Osteoblast (primary cell): ENCODE measurements at regions not wholly inside any gene's neighbourhood (a gene's known extent, or its start where the extent isn't known, plus 50 kb on each side); places are given as distances from the start of the nearest gene placed in this dataset.
A peak's percentile ranks its signal among the peaks of the same experiment; 100 is the strongest.

Source experiments
- DNase-seq: peaks from one replicate; pipeline ENCODE4 v3.0.0; 2011; ENCODE audit warnings: low spot score, mixed read lengths; ENCODE audit not compliant: insufficient read length; ENCODE audit errors: missing footprints
- H2AFZ ChIP-seq: 2 replicates; pipeline ENCODE4 v1.6.0; 2011; ENCODE audit warnings: mild to moderate bottlenecking, low read length
- H3K27ac ChIP-seq: 2 replicates; pipeline ENCODE4 v1.5.1; 2011; ENCODE audit warnings: mild to moderate bottlenecking, low read depth, low read length, moderate library complexity
- H3K27me3 ChIP-seq: 2 replicates; pipeline ENCODE4 v1.6.0; 2012; ENCODE audit warnings: mild to moderate bottlenecking, control low read depth, inconsistent platforms, low read length, moderate library complexity; ENCODE audit not compliant: insufficient read depth
- H3K36me3 ChIP-seq: 2 replicates; pipeline ENCODE4 v1.5.1; 2011; ENCODE audit warnings: mild to moderate bottlenecking, low read length, control low read depth, moderate library complexity; ENCODE audit not compliant: insufficient read depth
- H3K4me1 ChIP-seq: 2 replicates; pipeline ENCODE4 v1.5.1; 2011; ENCODE audit warnings: mild to moderate bottlenecking, low read length, control low read depth, moderate library complexity; ENCODE audit not compliant: insufficient read depth
- H3K4me2 ChIP-seq: 2 replicates; pipeline ENCODE4 v1.6.0; 2011; ENCODE audit warnings: mild to moderate bottlenecking, low read length; ENCODE audit not compliant: insufficient read depth
- H3K4me3 ChIP-seq: fragments of 200-600 bp; sonication (generic); 3 replicates; pipeline ENCODE4 v1.5.1; 2012; ENCODE audit warnings: mild to moderate bottlenecking, low read length, inconsistent platforms; ENCODE audit not compliant: insufficient read depth
- H3K79me2 ChIP-seq: 2 replicates; pipeline ENCODE4 v1.6.0; 2012; ENCODE audit warnings: mild to moderate bottlenecking, low read length, control low read depth, inconsistent platforms; ENCODE audit not compliant: insufficient read depth
- H3K9me3 ChIP-seq: 2 replicates; pipeline ENCODE4 v1.5.1; 2011; ENCODE audit warnings: low read depth, low read length, control low read depth
- H4K20me1 ChIP-seq: 2 replicates; pipeline ENCODE4 v1.6.0; 2012; ENCODE audit warnings: mild to moderate bottlenecking, low read length, control low read depth; ENCODE audit not compliant: insufficient read depth
- TF ChIP-seq, protein P1 (sequence below): IDR thresholded peaks from 2 replicates; pipeline ENCODE4 v1.5.1; 2011; ENCODE audit warnings: mild to moderate bottlenecking, low read depth, low read length, moderate library complexity; ENCODE audit errors: extremely low read depth

- peak; percentile 14 for DNase-seq
- Histone ChIP-seq H3K27ac (no peak overlapping the region), H4K20me1 (no peaks in the 10 kb centered on the region), H3K4me2 (no peak overlapping the region), H3K27me3 (no peaks in the 10 kb centered on the region), H3K4me3 (no peak overlapping the region), H2AFZ (peak overlapping the region; percentile 36), H3K4me1 (peaks cover 44% of the 10 kb centered on the region), H3K9me3 (no peaks in the 10 kb centered on the region), H3K36me3 (no peaks in the 10 kb centered on the region), H3K79me2 (no peaks in the 10 kb centered on the region)
- TF ChIP-seq, protein P1, sequence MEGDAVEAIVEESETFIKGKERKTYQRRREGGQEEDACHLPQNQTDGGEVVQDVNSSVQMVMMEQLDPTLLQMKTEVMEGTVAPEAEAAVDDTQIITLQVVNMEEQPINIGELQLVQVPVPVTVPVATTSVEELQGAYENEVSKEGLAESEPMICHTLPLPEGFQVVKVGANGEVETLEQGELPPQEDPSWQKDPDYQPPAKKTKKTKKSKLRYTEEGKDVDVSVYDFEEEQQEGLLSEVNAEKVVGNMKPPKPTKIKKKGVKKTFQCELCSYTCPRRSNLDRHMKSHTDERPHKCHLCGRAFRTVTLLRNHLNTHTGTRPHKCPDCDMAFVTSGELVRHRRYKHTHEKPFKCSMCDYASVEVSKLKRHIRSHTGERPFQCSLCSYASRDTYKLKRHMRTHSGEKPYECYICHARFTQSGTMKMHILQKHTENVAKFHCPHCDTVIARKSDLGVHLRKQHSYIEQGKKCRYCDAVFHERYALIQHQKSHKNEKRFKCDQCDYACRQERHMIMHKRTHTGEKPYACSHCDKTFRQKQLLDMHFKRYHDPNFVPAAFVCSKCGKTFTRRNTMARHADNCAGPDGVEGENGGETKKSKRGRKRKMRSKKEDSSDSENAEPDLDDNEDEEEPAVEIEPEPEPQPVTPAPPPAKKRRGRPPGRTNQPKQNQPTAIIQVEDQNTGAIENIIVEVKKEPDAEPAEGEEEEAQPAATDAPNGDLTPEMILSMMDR = no peak
Observed at GRCh38 chr15:100762913-100763834, 116.5 kb upstream of the ALDH1A3 start.

GRCh38 chr15:100763835-100764750 lies 115.5 kb upstream of the ALDH1A3 start:
- peak; percentile 90 for DNase-seq

GRCh38 chr15:100764778-100765466 lies 114.7 kb upstream of the ALDH1A3 start:
- Histone ChIP-seq H2AFZ (peak overlapping the region; percentile 80), H3K9me3 (no peaks in the 10 kb centered on the region), H4K20me1 (no peaks in the 10 kb centered on the region), H3K4me3 (no peak overlapping the region), H3K79me2 (no peaks in the 10 kb centered on the region), H3K27ac (no peak overlapping the region), H3K4me2 (peak overlapping the region; percentile 51), H3K4me1 (peaks cover 31% of the 10 kb centered on the region), H3K27me3 (no peaks in the 10 kb centered on the region), H3K36me3 (no peaks in the 10 kb centered on the region)
- TF ChIP-seq, protein P1 = no peak
- DNase-seq = peak; percentile 95

More at GRCh38 chr15:100763835-100764750, 115.5 kb upstream of the ALDH1A3 start:
- Histone ChIP-seq H4K20me1 (no peaks in the 10 kb centered on the region), H3K9me3 (no peaks in the 10 kb centered on the region), H2AFZ (peak overlapping the region; percentile 36), H3K4me3 (no peak overlapping the region), H3K79me2 (no peaks in the 10 kb centered on the region), H3K4me1 (peaks cover 39% of the 10 kb centered on the region), H3K36me3 (no peaks in the 10 kb centered on the region), H3K27me3 (no peaks in the 10 kb centered on the region), H3K27ac (no peak overlapping the region), H3K4me2 (no peak overlapping the region)
- TF ChIP-seq, protein P1 = no peak
